Astrocyte (in vitro differentiated cells and primary cell): ENCODE measurements at regions not wholly inside any gene's neighbourhood (a gene's known extent, or its start where the extent isn't known, plus 50 kb on each side); places are given as distances from the start of the nearest gene placed in this dataset.

Experiments used
- DNase-seq: peaks from one replicate; pipeline ENCODE4 v3.0.0-alpha.2; 2010; ENCODE audit warnings: low read depth
- FAIRE-seq: peaks from 2 replicates; lab custom pipeline; 2011; peaks lifted over from hg19 to GRCh38; lab: Jason Lieb, UNC
- H2AFZ ChIP-seq: 2 replicates; pipeline ENCODE4 v1.6.0; 2012; ENCODE audit warnings: low read depth, low read length, inconsistent platforms
- H3K27ac ChIP-seq: 2 replicates; pipeline ENCODE4 v1.5.1; 2011; ENCODE audit warnings: low read depth, low read length, inconsistent platforms
- H3K27me3 ChIP-seq: 2 replicates; pipeline ENCODE4 v1.6.0; 2011; ENCODE audit warnings: low read length, inconsistent platforms; ENCODE audit not compliant: insufficient read depth
- H3K36me3 ChIP-seq: 2 replicates; pipeline ENCODE4 v1.5.1; 2011; ENCODE audit warnings: low read length, inconsistent platforms; ENCODE audit not compliant: insufficient read depth
- H3K4me1 ChIP-seq: 2 replicates; pipeline ENCODE4 v1.5.1; 2011; ENCODE audit warnings: low read length, inconsistent platforms; ENCODE audit not compliant: insufficient read depth
- H3K4me2 ChIP-seq: 2 replicates; pipeline ENCODE4 v1.6.0; 2012; ENCODE audit warnings: low read length, inconsistent platforms
- H3K4me3 ChIP-seq: 2 replicates; pipeline ENCODE4 v1.5.1; 2011; ENCODE audit warnings: low read depth, mild to moderate bottlenecking, low read length, inconsistent platforms; ENCODE audit not compliant: insufficient read depth
- H3K79me2 ChIP-seq: 2 replicates; pipeline ENCODE4 v1.6.0; 2012; ENCODE audit warnings: mild to moderate bottlenecking, low read length, inconsistent platforms; ENCODE audit not compliant: insufficient read depth
- H3K9ac ChIP-seq: 2 replicates; pipeline ENCODE4 v1.6.0; 2012; ENCODE audit warnings: mild to moderate bottlenecking, low read length, inconsistent platforms
- H3K9me3 ChIP-seq: 2 replicates; pipeline ENCODE4 v1.5.1; 2012; ENCODE audit warnings: low read depth, mild to moderate bottlenecking, low read length, inconsistent platforms; ENCODE audit not compliant: insufficient read depth
- H4K20me1 ChIP-seq: 2 replicates; pipeline ENCODE4 v1.6.0; 2012; ENCODE audit warnings: low read length, inconsistent platforms; ENCODE audit not compliant: insufficient read depth
- H3K27ac Mint-ChIP-seq: one replicate; pipeline ENCODE4 v1.8.0; 2021; ENCODE audit warnings: mild to moderate bottlenecking, mixed read lengths; ENCODE audit not compliant: unreplicated experiment
- H3K27me3 Mint-ChIP-seq: one replicate; pipeline ENCODE4 v1.8.0; 2021; ENCODE audit warnings: low read depth, mixed read lengths; ENCODE audit not compliant: unreplicated experiment
- H3K36me3 Mint-ChIP-seq: one replicate; pipeline ENCODE4 v1.8.0; 2021; ENCODE audit warnings: low read depth, mixed read lengths; ENCODE audit not compliant: unreplicated experiment
- H3K4me1 Mint-ChIP-seq: one replicate; pipeline ENCODE4 v1.8.0; 2021; ENCODE audit warnings: low read depth, mixed read lengths; ENCODE audit not compliant: unreplicated experiment
- H3K4me3 Mint-ChIP-seq: one replicate; pipeline ENCODE4 v1.8.0; 2021; ENCODE audit warnings: mild to moderate bottlenecking, moderate library complexity, mixed read lengths; ENCODE audit not compliant: unreplicated experiment
- H3K9me3 Mint-ChIP-seq: one replicate; pipeline ENCODE4 v1.8.0; 2021; ENCODE audit warnings: mild to moderate bottlenecking, mixed read lengths; ENCODE audit not compliant: unreplicated experiment
- EZH2 ChIP-seq: IDR thresholded peaks from 2 replicates; pipeline ENCODE4 v1.6.1; 2012; ENCODE audit warnings: mild to moderate bottlenecking, low read length, inconsistent platforms; ENCODE audit not compliant: insufficient read depth
- TF ChIP-seq, protein P1 (sequence below): IDR thresholded peaks from 2 replicates; pipeline ENCODE4 v1.5.1; 2011; ENCODE audit warnings: low read depth, mild to moderate bottlenecking, inconsistent platforms, low read length, moderate library complexity; ENCODE audit not compliant: insufficient read depth

DNA sequence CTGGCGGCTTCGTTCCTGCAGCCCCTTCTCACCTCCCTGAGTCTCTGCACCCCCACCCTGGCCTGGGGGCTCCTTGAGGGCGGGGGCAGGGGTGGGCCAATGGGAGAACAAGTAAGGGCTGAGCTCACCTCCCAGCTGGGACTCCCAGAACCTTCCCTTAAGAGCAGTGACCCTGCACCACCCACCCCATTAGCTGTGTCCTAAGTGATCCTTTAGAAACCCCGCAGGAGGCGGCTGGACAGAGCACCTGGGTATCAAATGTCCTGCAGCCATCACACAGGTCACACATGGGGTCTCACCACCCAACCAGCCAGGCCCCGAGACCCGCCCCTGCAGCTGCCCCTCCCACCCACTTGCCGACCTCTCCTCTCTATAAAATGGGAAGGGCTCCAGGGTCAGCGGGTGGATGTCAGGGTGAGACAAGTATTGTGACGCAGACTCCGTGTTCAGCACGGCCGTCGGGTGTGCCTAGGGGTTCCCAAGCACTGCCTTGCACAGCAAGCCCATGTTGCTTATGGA, 151.2 kb upstream of the C14orf180 start:
- Histone ChIP-seq H3K9me3 (no peaks in the 10 kb centered on the region), H3K27ac (no peak overlapping the region), H3K4me2 (no peak overlapping the region), H4K20me1 (no peaks in the 10 kb centered on the region), H3K4me1 (no peaks in the 10 kb centered on the region), H3K36me3 (no peaks in the 10 kb centered on the region), H3K9ac (no peak overlapping the region), H3K4me3 (no peak overlapping the region), H3K79me2 (no peaks in the 10 kb centered on the region), H2AFZ (no peak overlapping the region), H3K27me3 (no peaks in the 10 kb centered on the region)
- H3K36me3 Mint-ChIP-seq: no peaks in the 10 kb centered on the region
- no peak overlapping the region for H3K4me3 Mint-ChIP-seq
- H3K27ac Mint-ChIP-seq: no peak overlapping the region
- DNase-seq (no peak), FAIRE-seq (no peak)
- no peaks in the 10 kb centered on the region for H3K4me1 Mint-ChIP-seq
- no peaks in the 10 kb centered on the region for H3K9me3 Mint-ChIP-seq
- TF ChIP-seq, protein P1, sequence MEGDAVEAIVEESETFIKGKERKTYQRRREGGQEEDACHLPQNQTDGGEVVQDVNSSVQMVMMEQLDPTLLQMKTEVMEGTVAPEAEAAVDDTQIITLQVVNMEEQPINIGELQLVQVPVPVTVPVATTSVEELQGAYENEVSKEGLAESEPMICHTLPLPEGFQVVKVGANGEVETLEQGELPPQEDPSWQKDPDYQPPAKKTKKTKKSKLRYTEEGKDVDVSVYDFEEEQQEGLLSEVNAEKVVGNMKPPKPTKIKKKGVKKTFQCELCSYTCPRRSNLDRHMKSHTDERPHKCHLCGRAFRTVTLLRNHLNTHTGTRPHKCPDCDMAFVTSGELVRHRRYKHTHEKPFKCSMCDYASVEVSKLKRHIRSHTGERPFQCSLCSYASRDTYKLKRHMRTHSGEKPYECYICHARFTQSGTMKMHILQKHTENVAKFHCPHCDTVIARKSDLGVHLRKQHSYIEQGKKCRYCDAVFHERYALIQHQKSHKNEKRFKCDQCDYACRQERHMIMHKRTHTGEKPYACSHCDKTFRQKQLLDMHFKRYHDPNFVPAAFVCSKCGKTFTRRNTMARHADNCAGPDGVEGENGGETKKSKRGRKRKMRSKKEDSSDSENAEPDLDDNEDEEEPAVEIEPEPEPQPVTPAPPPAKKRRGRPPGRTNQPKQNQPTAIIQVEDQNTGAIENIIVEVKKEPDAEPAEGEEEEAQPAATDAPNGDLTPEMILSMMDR: no peak
- no peak for TF ChIP-seq EZH2
- peaks cover 30% of the 10 kb centered on the region for H3K27me3 Mint-ChIP-seq

DNA sequence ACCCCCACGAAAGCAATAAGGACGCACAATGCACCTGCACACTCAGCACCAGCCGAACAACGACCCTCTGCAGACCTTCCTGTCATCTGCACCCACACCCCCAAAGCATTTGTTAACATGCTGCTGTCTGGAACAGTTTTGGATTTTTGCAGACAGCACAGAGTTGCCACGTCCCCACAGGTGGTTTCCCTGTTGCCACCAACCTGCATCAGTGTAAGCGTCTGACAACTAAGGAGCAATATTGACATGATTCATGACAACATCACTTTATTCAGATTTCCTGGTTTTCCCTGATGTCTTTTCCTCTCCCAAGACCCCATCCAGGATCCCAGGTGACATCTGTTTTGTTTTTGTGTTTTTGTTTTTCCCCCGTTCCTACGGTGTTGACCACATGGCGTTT, 150.7 kb upstream of the C14orf180 start:
- H2AFZ ChIP-seq: no peak overlapping the region
- no peak overlapping the region for H3K4me2 ChIP-seq
- H3K27me3 ChIP-seq: no peaks in the 10 kb centered on the region
- Mint-ChIP-seq H3K4me1 (no peaks in the 10 kb centered on the region), H3K36me3 (no peaks in the 10 kb centered on the region), H3K9me3 (no peaks in the 10 kb centered on the region), H3K4me3 (no peak overlapping the region), H3K27ac (no peak overlapping the region), H3K27me3 (peaks cover 30% of the 10 kb centered on the region)
- H3K36me3 ChIP-seq: no peaks in the 10 kb centered on the region
- H3K9me3 ChIP-seq: no peaks in the 10 kb centered on the region
- DNase-seq (no peak), FAIRE-seq (no peak)
- no peak overlapping the region for H3K9ac ChIP-seq
- no peak overlapping the region for H3K27ac ChIP-seq
- no peak overlapping the region for H3K4me3 ChIP-seq
- no peak for TF ChIP-seq EZH2
- TF ChIP-seq, protein P1: no peak
- no peaks in the 10 kb centered on the region for H4K20me1 ChIP-seq
- H3K79me2 ChIP-seq: no peaks in the 10 kb centered on the region
- H3K4me1 ChIP-seq: no peaks in the 10 kb centered on the region

DNA sequence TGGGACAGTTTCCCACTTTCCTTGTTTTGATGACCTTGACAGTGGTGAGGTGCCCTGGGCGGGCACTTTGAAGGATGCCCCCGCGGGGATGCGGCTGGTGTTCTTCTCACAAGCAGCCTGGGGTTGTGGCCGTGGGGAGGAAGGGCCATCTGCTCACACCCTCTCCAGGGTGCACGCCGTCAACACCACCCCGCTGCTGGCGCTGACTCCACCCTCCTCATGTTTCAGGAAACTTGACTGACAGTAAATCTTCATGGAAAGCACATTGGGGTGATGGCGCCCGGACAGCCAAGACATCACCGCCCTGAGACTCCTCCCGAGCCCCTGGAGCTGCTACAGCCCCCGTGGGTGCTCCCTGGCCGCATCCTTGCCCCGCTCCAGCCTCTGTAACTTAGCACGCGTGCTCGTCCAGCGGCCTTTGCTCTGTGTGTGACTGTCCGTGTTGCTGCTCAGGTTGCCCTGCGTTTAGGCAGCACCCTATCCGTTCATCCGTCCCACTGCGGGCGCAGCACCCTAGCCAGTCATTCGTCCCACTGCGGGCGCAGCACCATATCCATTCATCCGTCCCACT, 150.2 kb upstream of the C14orf180 start:
- H3K4me3 Mint-ChIP-seq: no peak overlapping the region
- no peaks in the 10 kb centered on the region for H4K20me1 ChIP-seq
- H3K27me3 Mint-ChIP-seq: peaks cover 27% of the 10 kb centered on the region
- no peak overlapping the region for H3K4me2 ChIP-seq
- H3K36me3 Mint-ChIP-seq: no peaks in the 10 kb centered on the region
- H3K4me1 ChIP-seq: no peaks in the 10 kb centered on the region
- no peaks in the 10 kb centered on the region for H3K9me3 Mint-ChIP-seq
- no peaks in the 10 kb centered on the region for H3K4me1 Mint-ChIP-seq
- no peak overlapping the region for H3K4me3 ChIP-seq
- FAIRE-seq (no peak), DNase-seq (no peak)
- no peaks in the 10 kb centered on the region for H3K36me3 ChIP-seq
- no peaks in the 10 kb centered on the region for H3K27me3 ChIP-seq
- no peak overlapping the region for H2AFZ ChIP-seq
- H3K9me3 ChIP-seq: no peaks in the 10 kb centered on the region
- H3K27ac Mint-ChIP-seq: no peak overlapping the region
- no peak overlapping the region for H3K27ac ChIP-seq
- no peak overlapping the region for H3K9ac ChIP-seq
- no peaks in the 10 kb centered on the region for H3K79me2 ChIP-seq
- TF ChIP-seq, protein P1: no peak
- TF ChIP-seq EZH2: no peak
